HUES64 (cell line): ENCODE measurements at regions not wholly inside any gene's neighbourhood (a gene's known extent, or its start where the extent isn't known, plus 50 kb on each side); places are given as distances from the start of the nearest gene placed in this dataset.

ENCODE experiments used
- H3K27ac ChIP-seq: 2 replicates; pipeline ENCODE4 v1.7.0; 2013; ENCODE audit warnings: low read depth, low read length, inconsistent platforms
- H3K27me3 ChIP-seq: 2 replicates; pipeline ENCODE4 v1.6.1; 2013; ENCODE audit warnings: mild to moderate bottlenecking, low read length; ENCODE audit not compliant: insufficient read depth
- H3K36me3 ChIP-seq: 2 replicates; pipeline ENCODE4 v1.6.1; 2013; ENCODE audit warnings: mild to moderate bottlenecking, low read length; ENCODE audit not compliant: insufficient read depth
- H3K4me1 ChIP-seq: 2 replicates; pipeline ENCODE4 v1.6.1; 2013; ENCODE audit warnings: mild to moderate bottlenecking, low read length, moderate library complexity; ENCODE audit not compliant: insufficient read depth
- H3K4me3 ChIP-seq: 2 replicates; pipeline ENCODE4 v1.5.1; 2013; ENCODE audit warnings: mild to moderate bottlenecking, low read length, moderate library complexity
- H3K9ac ChIP-seq: 2 replicates; pipeline ENCODE4 v1.6.1; 2013; ENCODE audit warnings: mild to moderate bottlenecking, low read depth, low read length
- H3K9me3 ChIP-seq: 2 replicates; pipeline ENCODE4 v1.6.1; 2013; ENCODE audit warnings: low read depth, low read length; ENCODE audit not compliant: insufficient read depth
- WGBS: fragments of 150-250, 120-280 bp; methylation state at CpG from one replicate; pipeline ENCODE4 v1.1.7; 2013; ENCODE audit warnings: missing lambda C conversion rate; 5-methylcytosine and 5-hydroxymethylcytosine counted together

DNA sequence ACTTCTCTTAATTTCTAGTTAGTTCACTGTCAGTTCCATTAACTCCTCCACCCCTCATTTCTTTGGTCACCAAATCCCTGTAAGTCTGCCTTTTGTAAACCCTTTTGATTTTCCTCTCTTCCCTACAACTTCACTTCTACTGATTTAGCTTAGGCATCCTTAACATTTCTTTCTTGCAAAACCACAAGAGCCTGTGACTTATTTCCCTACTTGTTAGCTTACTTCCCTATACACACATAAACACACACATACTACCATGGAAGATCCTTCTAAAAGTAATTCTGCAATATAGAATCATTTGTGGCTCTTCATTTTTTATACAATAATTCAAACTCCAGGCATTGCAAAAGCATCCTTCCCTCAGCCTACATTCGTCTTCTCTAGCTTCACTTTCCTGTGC, 494.3 kb upstream of the USP15 start:
- WGBS, result 85% methylated on average over 1 of the region's 1 CpG

DNA sequence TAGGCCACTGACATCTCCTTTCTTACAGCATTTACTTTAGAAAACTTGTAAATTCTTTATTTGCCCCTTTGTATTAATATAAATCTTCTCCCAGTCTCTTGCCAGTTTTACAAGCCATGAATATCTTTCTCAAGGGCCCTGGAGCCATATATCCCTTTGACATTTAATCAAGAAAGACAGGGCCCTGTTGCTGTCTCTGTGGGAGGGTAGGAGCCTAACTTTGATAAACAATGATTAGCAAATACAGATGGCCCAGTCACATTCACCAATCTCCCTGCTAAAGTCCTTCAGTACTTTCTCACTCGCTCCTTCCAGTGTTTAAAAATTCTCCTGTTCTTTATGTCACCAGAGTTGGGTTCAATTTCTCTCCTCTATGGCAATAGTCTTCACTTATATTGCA, 479.8 kb upstream of the USP15 start:
- H3K4me3 ChIP-seq, result no peak overlapping the region

More for the DNA sequence above, 494.3 kb upstream of the USP15 start:
- Histone ChIP-seq H3K9me3 (peaks cover 15% of the 10 kb centered on the region), H3K4me1 (no peaks in the 10 kb centered on the region), H3K27ac (no peak overlapping the region), H3K9ac (no peak overlapping the region), H3K27me3 (no peaks in the 10 kb centered on the region), H3K36me3 (no peaks in the 10 kb centered on the region), H3K4me3 (no peak overlapping the region)

DNA sequence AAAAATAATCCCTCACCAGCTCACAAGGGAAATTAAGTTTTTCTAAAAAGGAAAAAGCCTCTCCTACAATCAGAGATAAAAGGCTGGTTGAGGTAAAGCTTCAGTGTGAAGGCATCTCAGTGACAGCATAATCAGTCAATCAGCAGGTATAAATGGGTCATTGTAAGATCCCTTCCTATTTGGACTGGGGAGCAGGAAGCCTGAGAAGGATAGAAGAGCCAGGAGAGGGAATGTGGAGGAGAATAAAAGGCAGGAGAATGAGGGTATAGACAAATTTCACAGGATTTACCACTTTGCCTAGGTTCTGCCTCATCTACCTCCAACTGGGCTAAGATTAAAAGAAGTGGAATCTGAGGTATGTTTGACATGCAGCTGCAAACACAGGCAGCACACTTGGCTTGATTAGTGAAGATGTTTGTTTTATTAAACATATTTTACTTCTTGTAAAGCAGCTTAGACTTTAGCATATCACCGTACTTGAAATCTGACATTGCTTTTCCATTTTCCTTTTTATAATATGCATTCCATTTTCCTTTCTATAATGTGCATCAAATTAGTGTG, 479.1 kb upstream of the USP15 start:
- Histone ChIP-seq H3K4me3 (no peak overlapping the region), H3K4me1 (peaks cover 72% of the 10 kb centered on the region), H3K27me3 (no peaks in the 10 kb centered on the region), H3K9ac (peak overlapping the region; percentile 22; the same call in 1 of the 2 replicates), H3K27ac (peak overlapping the region; percentile 75), H3K9me3 (no peaks in the 10 kb centered on the region), H3K36me3 (no peaks in the 10 kb centered on the region)
- WGBS, result no CpG with 5 or more reads among the region's 1 CpG

More for the DNA sequence above, 479.8 kb upstream of the USP15 start:
- Histone ChIP-seq H3K9ac (peak overlapping the region; percentile 22; the same call in 1 of the 2 replicates), H3K27ac (peak overlapping the region; percentile 75), H3K36me3 (no peaks in the 10 kb centered on the region), H3K27me3 (no peaks in the 10 kb centered on the region), H3K4me1 (peaks cover 72% of the 10 kb centered on the region), H3K9me3 (no peaks in the 10 kb centered on the region)
- 34% methylated on average over 1 of the region's 1 CpG for WGBS

DNA sequence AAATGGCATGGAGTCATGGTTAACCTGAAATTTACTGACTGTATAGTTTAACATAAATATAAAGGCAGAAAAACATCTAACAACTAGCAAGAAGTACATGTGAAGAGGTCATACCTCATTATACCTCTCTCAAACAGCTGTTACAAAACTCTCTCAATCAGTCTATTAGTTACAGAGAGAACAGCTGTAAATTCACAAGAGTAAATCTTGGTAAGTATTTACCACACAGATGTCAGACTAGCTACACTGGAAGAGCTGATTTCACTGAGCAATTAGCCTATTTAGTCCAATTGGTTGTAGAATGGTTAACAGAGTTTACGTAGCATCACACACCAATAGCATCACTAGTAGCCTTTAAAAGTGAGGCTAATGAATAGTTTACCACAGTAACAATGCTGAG, 463.4 kb upstream of the USP15 start:
- Histone ChIP-seq H3K9ac (no peak overlapping the region), H3K9me3 (no peaks in the 10 kb centered on the region), H3K36me3 (no peaks in the 10 kb centered on the region), H3K4me3 (no peak overlapping the region), H3K27ac (no peak overlapping the region), H3K4me1 (no peaks in the 10 kb centered on the region), H3K27me3 (no peaks in the 10 kb centered on the region)
- WGBS, result no CpG with 5 or more reads among the region's 1 CpG

DNA sequence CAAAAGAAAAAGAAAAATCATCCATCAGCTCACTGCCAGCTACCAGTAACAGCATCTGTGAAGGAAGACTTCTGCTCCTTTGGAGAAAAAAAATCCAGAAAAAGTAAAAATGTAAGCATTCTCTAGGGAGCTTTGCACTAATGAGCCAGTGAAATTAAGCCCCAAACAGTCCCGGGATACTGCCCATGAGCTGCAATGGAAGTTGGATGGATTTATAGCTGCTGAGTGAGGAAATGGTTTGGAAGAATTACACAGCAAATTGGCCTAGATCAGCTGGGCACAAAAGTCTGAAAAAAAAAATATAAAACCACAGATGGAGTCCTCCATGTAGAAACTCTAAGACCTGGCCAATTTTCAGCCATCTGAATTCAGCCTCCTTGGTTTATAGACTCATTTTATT, 462.9 kb upstream of the USP15 start:
- WGBS, result 97% methylated on average over 1 of the region's 1 CpG
- Histone ChIP-seq H3K4me3 (no peak overlapping the region), H3K36me3 (no peaks in the 10 kb centered on the region), H3K27ac (no peak overlapping the region), H3K4me1 (no peaks in the 10 kb centered on the region), H3K9me3 (no peaks in the 10 kb centered on the region), H3K9ac (no peak overlapping the region), H3K27me3 (no peaks in the 10 kb centered on the region)

DNA sequence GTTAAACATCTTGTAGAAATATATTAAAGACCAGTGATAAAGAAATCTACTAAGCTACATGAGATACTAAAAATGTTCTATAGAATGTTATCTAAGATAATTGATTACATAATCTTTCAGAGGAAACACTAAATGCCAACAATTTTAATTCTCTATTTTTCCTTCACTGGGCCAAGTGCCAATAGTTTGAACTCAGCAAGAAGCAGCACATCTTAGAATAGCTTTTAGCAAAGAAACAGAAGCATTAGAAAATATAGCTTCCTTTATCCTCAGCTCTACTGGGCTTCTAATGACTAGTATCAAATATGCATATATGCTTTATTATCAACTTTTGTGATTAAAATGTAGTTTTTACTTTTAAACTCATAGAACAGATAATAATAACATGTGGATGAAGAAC, 461.4 kb upstream of the USP15 start:
- H3K4me3 ChIP-seq, result no peak overlapping the region
- H3K9me3 ChIP-seq, result no peaks in the 10 kb centered on the region
- no peak overlapping the region for H3K27ac ChIP-seq
- 0 out of 2 replicates have a peak, but pooled peaks cover 9% of the 10 kb centered on the region for H3K4me1 ChIP-seq
- H3K27me3 ChIP-seq, result no peaks in the 10 kb centered on the region
- H3K9ac ChIP-seq, result no peak overlapping the region
- H3K36me3 ChIP-seq, result no peaks in the 10 kb centered on the region

DNA sequence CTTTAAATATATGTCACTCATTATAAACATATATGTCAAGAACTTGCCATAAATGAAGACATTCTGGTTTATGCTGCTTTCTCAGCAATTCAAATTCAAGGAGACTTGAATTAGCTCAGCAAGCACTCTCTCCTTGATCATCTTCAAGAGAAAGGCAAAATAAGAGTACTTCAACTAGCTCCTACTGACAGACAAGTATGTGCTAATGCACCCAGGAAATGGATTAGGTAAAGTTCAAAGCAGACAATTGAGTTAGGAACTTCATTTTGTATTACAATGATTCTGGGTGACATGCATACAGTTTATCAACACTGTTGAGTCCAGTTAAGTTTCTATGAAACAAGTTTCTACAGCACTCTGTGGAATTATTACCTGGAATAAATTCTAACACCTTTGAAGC, 455.9 kb upstream of the USP15 start:
- H3K36me3 ChIP-seq, result no peaks in the 10 kb centered on the region
- H3K27me3 ChIP-seq, result no peaks in the 10 kb centered on the region
- peaks cover 16% of the 10 kb centered on the region for H3K9me3 ChIP-seq
- H3K27ac ChIP-seq, result no peak overlapping the region
- H3K4me1 ChIP-seq, result peaks cover 21% of the 10 kb centered on the region; the same call in 1 of the 2 replicates
- no peak overlapping the region for H3K9ac ChIP-seq
- H3K4me3 ChIP-seq, result no peak overlapping the region

DNA sequence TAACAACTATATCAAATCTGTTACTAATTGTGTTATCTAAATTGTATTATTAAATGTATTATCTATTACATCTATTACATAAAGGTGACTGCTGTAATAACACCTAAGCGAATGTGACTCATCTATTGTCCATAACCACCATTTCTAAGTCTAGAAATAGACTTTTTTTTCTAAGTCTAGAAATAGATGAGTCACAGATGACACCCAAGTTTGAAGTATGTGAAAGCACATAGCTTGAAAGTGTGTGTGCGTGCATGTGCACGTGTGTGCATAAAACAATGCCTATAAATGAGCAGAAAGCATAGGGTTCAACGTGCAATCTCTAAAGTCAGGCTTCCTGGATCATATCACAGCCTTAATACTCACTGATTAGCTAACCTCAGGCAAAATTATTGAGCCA, 451.3 kb upstream of the USP15 start:
- Histone ChIP-seq H3K27me3 (no peaks in the 10 kb centered on the region), H3K9ac (no peak overlapping the region), H3K27ac (no peak overlapping the region), H3K36me3 (no peaks in the 10 kb centered on the region), H3K4me3 (no peak overlapping the region), H3K9me3 (peaks cover 16% of the 10 kb centered on the region), H3K4me1 (peaks cover 10% of the 10 kb centered on the region; the same call in 1 of the 2 replicates)
- WGBS, result 94% methylated on average over 3 of the region's 4 CpGs

DNA sequence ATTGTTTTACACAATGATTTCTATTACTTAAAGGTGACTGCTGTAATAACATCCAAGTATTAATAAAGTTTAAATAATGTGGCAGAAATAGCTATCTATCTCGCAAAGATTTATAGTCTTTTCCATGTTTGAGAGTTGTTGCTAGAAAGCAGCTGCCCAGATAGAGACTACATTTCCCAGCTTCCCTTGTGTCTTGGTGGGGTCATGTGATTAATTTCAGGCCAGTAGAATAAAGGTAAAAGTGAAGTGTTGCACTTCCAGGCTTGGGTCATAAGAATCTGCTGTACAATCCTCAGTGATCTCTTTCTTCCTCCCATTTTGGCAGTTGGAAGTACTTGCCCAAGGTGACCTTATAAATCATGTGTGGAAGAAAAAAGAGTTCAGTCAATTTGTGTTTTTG, 449.7 kb upstream of the USP15 start:
- no peak overlapping the region for H3K27ac ChIP-seq
- no peaks in the 10 kb centered on the region for H3K27me3 ChIP-seq
- H3K9me3 ChIP-seq, result peaks cover 14% of the 10 kb centered on the region
- H3K9ac ChIP-seq, result no peak overlapping the region
- no peak overlapping the region for H3K4me3 ChIP-seq
- no peaks in the 10 kb centered on the region for H3K36me3 ChIP-seq
- H3K4me1 ChIP-seq, result no peaks in the 10 kb centered on the region
- 100% methylated on average over 1 of the region's 1 CpG for WGBS

DNA sequence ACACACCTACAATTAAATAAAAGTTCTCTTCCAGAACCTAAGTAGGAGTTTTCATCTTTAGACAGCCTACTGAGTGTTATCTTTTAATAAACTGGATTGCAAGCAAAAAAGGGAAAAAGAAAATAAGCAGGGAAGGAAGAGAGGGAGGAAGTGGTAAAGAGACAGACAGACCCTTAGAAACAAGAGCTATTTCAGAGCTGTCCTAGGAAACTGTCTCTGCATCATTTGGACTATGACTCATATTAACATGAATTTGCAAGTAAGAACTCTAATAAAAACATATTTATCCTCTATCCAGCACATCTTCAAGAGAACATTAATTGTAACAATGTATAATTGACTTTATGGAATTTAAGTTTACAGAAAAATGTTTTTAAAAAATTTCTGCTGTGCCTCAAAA, 438.8 kb upstream of the USP15 start:
- H3K4me3 ChIP-seq, result no peak overlapping the region
- no peak overlapping the region for H3K9ac ChIP-seq
- H3K4me1 ChIP-seq, result no peaks in the 10 kb centered on the region; the same call in 1 of the 2 replicates
- H3K27ac ChIP-seq, result no peak overlapping the region
- no peaks in the 10 kb centered on the region for H3K36me3 ChIP-seq
- no peaks in the 10 kb centered on the region for H3K27me3 ChIP-seq
- no peaks in the 10 kb centered on the region for H3K9me3 ChIP-seq

DNA sequence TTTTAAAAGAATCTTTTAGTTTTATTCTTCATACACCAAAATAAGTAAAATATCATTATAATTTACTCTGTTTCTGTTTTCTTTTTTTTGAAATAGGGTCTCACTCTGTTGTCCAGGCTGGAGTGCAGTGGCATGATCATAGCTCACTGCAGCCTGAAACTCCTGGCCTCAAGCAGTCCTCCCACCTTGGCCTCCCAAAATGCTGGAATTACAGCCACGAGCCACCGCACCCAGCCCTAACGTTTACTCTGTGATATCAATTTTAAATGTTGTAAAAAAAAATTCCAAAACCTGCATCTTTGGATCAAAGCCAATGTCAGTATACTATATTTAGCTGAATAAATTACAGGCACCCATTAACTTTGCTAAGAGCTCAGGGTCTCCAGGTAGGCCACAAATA, 437.1 kb upstream of the USP15 start:
- no peaks in the 10 kb centered on the region for H3K4me1 ChIP-seq
- WGBS, result no CpG with 5 or more reads among the region's 3 CpGs
- no peaks in the 10 kb centered on the region for H3K36me3 ChIP-seq
- H3K4me3 ChIP-seq, result no peak overlapping the region
- no peak overlapping the region for H3K27ac ChIP-seq
- H3K27me3 ChIP-seq, result no peaks in the 10 kb centered on the region
- no peaks in the 10 kb centered on the region for H3K9me3 ChIP-seq
- H3K9ac ChIP-seq, result no peak overlapping the region

DNA sequence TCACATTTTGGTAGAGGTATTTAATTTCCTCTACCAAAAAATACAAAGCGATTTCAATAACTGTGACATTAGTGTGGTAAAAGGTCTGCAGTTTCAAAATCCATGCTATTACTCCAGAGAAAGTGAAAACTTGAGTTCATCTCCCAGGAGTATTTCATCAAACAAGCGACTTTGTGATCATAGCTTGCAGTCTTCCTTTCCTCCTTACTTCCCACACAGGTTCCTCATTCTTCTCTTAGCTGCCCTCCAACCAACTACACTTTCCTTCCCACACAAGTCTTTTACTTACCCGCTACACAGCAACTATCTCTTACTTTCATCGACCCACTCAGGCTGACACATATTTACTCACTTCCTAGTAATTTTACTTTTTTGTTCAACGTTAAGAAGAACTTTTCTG, 413.4 kb upstream of the USP15 start:
- 95% methylated on average over 4 of the region's 5 CpGs for WGBS
- no peaks in the 10 kb centered on the region for H3K27me3 ChIP-seq
- H3K9me3 ChIP-seq, result no peaks in the 10 kb centered on the region
- no peaks in the 10 kb centered on the region for H3K36me3 ChIP-seq
- H3K9ac ChIP-seq, result no peak overlapping the region
- no peak overlapping the region for H3K4me3 ChIP-seq
- H3K27ac ChIP-seq, result no peak overlapping the region
- no peaks in the 10 kb centered on the region for H3K4me1 ChIP-seq
